HG02642 (cell line): ENCODE measurements at regions not wholly inside any gene's neighbourhood (a gene's known extent, or its start where the extent isn't known, plus 50 kb on each side); places are given as distances from the start of the nearest gene placed in this dataset.
"Not testable (repeated sequence)": the region's sequence is repeated elsewhere in the genome, so short reads cannot be mapped to it uniquely, and the experiment has no call there.

Experiments used
- ATAC-seq: cut with Tn5 transposase; IDR thresholded peaks from one replicate; pipeline ENCODE4 v1.9.1; 2021; ENCODE audit warnings: mild to moderate bottlenecking; ENCODE audit not compliant: unreplicated experiment, poor library complexity

DNA sequence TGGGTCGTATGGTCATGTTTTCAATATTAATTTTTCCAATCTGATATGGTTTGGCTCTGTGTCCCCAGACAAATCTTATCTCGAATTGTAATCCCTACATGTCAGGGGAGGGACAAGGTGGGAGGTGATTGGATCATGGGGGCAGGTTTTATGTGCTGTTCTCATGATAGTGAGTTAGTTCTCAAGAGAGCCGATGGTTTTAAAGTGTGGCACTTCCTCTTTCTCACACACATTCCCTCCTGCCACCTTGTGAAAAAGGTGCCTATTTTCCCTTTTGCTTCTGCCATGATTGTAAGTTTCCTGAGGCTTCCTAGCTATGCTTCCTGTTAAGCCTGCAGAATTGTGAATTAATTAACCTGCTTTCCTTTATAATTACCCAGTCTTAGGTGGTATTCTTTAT lies 309.1 kb upstream of the GRIN3A start:
- no peak for ATAC-seq

- no peak for ATAC-seq
Measured at GRCh38 chr9:102044133-102044532, 305.7 kb upstream of the GRIN3A start.

DNA sequence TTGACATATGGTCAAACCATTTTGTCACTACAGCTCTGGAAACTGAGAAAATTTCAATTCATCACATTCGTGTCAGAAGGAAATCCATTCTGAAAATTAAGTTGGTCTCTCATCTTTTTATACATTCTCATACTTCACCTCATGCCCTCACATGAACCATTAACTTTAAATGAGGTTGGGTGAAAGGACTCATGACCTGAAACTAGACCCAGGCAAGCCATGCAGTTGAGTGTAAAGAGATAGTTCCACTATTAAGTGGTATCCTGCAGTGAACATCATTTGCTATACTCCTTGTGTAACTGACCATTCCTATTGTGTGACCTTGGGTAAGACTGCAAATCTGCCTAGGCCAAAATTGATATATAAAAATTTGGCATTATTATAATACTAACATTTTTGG lies 299.6 kb upstream of the GRIN3A start:
- ATAC-seq = no peak

DNA sequence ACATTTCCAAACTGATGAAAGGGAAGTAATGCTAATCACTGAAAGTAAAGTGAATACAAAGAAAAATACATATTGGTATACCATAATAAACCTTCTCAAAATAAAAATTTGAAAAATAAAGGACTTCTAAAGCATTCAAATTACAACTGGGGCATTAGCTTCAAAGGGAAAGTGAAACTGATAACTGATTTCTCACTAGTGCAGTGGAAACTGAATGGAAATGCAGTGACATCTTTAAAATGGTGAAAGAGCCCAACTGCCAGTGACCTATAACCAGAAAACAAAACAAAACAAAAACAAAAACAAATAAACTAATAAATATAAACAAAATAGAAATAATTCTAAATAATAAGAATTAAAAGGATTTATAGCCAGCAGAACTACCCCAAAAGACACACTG lies 297.5 kb upstream of the GRIN3A start:
- ATAC-seq = peak; percentile 78

DNA sequence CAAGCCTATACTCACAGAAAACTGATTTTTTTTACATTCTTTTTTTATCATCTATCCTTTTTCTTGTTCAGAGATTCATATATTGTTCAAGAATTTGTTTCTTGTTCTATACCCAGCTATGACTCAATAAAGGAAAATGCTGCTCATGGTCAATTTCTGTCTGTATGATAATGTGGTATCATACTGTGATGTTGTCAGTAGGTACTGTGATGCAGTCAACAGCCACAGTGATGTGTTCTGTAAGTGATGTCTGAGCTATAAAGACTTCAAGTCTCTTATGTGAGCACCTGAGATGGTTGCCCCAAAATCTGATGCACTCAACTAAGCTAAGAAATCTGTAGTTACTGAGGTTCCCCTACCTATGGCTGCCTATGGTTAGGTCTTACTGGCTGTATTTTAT lies 294.2 kb upstream of the GRIN3A start:
- ATAC-seq = no peak

- ATAC-seq = no peak
Measured at GRCh38 chr9:102000956-102001355, 262.5 kb upstream of the GRIN3A start.

DNA sequence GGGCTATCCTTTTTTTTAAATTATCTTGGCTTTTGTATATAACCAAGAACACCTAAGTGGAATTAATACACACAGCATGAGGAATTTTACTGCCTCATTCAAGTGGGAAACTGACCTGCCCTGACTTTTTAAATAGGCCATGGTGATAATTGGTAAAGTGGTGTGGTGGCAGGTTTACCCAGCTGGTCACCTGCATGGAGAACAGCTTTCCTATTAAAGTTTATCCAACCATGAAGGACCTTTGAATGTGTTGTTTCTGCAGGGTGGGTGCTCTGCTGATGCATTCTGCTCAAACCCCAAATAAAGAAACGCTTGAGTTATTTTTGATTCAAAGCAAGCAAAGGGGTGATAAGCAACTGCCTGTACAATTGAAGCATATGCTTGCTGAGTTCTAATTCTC lies 261.0 kb upstream of the GRIN3A start:
- no peak for ATAC-seq

GRCh38 chr9:101995231-101995630 lies 256.8 kb upstream of the GRIN3A start:
- no peak for ATAC-seq

GRCh38 chr9:101993771-101994170 lies 255.3 kb upstream of the GRIN3A start:
- no peak for ATAC-seq

- no peak for ATAC-seq
Measured at GRCh38 chr9:101991926-101992325, 253.5 kb upstream of the GRIN3A start.

DNA sequence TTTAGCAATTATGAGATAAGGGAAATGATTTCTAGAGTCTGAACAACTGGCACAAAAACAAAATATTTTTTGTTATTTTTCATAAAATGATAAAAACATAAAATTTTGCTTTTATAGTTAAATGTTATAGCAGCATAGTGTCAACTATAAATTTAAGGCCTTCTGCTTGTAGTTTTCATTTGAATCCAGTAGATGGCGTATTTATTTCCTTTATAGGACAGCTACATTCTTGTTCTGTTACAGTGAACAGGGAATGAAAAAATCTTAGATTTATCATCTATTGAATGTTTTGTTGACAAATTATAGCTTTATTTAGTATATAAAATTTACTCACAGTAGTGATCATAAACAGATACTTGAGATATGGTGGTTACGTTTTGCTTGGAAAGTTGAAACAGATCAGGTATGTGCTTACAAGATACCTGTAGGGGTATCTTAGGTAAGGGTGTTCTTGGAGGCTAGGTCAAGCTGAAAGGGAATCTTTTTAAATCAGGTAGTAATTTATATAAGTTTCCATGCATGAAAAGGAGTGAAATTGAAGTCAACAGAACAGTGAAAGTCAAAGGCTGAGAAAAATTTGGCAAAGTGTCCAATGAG lies 239.3 kb upstream of the GRIN3A start:
- ATAC-seq = peak; percentile 71

DNA sequence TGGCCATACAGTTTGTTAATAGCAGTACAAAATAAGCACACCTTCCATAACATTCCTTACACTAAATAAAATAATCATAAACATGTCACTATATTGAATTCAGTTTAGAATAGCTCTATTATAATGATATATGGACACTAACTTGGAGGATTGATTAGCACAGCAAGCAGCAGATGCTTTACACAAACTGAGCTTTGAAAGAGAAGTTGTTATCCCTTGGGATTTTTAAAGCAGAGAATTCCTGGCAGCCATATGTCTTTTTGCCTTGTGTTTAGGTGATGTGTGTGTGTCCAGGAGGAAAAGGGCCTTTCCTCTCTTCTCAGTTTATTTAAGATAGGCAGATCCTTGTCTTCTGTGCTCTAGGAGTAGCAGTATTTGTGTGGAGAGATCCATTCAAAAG lies 232.2 kb upstream of the GRIN3A start:
- no peak for ATAC-seq

DNA sequence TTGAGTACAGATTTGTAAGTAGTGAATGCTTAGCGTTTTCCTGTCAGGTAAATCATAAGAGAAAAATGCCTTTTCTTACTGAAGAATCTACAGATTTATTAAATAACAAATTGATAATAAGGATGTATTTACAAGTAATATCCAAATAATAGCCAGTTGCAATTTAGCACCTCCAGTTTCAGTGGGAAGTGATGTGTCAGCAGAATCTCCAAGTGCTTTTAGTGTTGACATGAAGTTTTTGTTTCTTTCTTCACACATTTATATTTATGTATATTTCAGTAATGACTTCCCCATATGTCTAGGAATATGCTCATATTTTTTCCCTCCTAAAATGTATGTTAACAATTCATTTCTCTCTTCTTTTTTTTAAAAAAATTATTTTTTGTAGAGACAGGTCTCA lies 229.9 kb upstream of the GRIN3A start:
- ATAC-seq = no peak

DNA sequence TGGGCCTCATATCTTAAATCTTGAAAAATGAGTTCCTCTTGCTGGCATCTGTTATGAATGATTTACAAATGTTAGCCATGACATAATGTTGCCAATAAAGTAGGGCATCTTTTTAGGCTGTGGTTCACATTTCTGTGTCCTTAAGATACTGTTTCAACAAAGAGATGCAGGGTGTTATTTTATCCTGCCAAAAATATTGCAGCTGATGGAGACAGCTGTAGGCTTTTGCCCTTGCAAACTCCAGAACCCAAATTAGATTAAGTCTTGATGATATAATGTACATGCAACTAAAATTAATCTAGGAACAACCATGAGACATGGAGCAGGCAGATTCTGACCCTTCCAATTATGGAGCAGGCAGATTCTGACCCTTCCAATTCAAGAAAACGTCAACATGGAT lies 228.2 kb upstream of the GRIN3A start:
- ATAC-seq = no peak

DNA sequence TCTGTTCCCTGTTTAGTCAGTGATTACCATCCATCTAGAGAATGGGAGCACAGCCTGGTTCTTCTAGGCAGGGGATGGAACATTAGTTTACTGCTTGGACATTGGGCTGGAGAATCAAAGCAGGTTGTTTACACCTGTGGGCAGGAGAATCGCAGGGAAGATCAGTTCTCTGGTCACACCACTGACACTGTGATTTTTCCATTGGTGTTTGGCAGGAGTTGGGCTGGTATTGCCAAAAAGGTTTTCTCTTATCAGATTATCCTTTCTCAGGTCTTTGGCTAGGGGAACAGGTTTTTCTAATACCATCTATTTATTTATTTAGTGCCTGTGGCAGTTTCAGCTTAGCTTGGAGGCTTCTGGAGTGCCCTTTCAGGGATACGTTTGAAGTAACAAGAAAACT lies 219.3 kb upstream of the GRIN3A start:
- no peak for ATAC-seq

DNA sequence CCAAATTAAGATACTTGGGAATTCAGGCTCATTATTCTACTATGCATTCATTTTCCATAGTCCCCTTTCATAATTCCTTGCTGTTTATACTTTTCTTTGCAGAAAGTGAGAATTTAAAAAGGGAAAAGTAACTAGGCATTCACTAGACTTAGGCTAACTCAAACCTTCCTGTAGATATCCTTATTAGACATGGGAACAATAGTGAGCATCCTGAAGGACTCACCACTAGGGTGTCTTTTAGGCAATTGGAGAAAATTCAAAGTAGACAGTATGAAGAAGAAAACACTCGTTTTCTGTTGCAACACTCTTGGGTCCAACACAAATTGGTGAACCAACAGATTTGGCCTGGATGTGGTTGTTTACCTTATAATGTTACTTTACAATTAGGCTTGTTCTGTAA lies 213.2 kb upstream of the GRIN3A start:
- no peak for ATAC-seq

- ATAC-seq = no peak
Measured at GRCh38 chr9:101931756-101932155, 193.3 kb upstream of the GRIN3A start.

DNA sequence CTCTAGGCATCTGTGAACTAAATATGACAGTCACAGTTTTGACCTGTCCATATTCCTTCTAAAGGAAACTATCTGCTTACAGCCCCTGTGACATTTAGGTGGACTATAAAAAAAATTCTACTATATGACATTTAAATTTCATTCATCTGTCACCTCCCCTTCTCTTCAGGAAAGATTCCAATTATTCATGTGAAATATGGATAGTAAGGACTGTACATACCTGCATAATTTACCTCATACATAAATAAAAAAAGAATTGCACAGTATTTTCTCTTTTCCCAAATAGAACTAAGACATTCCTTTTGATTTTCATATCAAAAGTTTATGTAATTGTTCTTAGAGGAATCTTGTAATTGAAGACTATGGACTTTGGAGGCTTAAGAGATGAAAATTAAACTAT lies 192.3 kb upstream of the GRIN3A start:
- no peak for ATAC-seq

- no peak for ATAC-seq
Measured at GRCh38 chr9:101925498-101925897, 187.1 kb upstream of the GRIN3A start.

- no peak for ATAC-seq
Measured at GRCh38 chr9:101923451-101923850, 185.0 kb upstream of the GRIN3A start.

- ATAC-seq = not testable (repeated sequence)
Measured at GRCh38 chr9:101916948-101917347, 178.5 kb upstream of the GRIN3A start.

- no peak for ATAC-seq
Measured at GRCh38 chr9:101915482-101915881, 177.0 kb upstream of the GRIN3A start.

- no peak for ATAC-seq
Measured at GRCh38 chr9:101912698-101913097, 174.3 kb upstream of the GRIN3A start.
